ENCODE measurements at regions not wholly inside any gene's neighbourhood (a gene's known extent, or its start where the extent isn't known, plus 50 kb on each side); places are given as distances from the start of the nearest gene placed in this dataset.

DNA sequence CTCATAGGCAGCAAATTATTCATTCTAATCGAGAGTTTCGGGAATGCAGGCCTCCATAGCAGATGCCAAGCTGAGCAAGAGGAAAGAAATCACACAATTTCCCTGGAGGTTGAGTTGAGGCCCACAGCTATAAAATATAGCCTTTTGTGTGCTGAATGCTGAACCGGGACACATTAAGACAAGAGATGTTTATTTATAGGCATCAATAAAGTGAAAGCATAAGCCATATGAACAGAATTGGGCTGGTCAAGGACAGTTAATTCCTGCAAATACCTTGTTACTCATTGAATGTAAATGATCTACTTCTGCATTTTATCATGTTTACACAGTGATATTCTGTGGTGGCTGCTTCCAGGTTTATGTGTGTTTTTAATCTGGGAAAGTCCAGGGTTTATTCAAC, 461.7 kb downstream of the KLF12 start:
- CTCF ChIA-PET: no interaction called here
- H3K27me3 Mint-ChIP-seq: no peaks in the 10 kb centered on the region
- no peaks in the 10 kb centered on the region for H3K4me1 Mint-ChIP-seq
- no peaks in the 10 kb centered on the region for H3K36me3 Mint-ChIP-seq (ENCODE audit: low read depth)
- H3K4me3 Mint-ChIP-seq: no peak overlapping the region
- no peak overlapping the region for H3K27ac Mint-ChIP-seq
- POLR2A ChIA-PET: no interaction called here
- DNase-seq: no peak
- H3K9me3 Mint-ChIP-seq: no peaks in the 10 kb centered on the region

DNA sequence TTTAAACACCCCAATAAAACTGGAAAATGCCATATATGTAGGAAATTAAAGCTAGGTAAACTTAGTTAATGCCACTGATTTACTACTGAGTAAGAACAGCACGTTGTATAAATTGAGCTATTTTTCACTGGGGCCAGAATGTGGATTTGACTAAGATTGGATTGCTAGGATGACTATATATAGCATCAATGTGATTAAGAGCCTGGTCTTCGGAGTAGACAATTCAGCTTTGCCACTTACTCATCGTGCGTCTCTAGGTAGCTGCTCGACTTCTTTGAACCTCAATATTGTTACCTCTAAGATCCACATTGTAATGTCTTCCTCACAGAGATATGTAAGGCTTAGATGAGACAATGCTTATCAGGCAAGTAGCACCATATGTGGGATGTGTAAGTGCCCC, 462.5 kb downstream of the KLF12 start:
- DNase-seq: no peak
- ChIA-PET CTCF (no interaction called here), POLR2A (interaction anchor here (0.6 kb wide), 1 partner anchor 50 kb away, joined by 3 read pairs; no protein-coding TSS in a partner anchor)
- Mint-ChIP-seq H3K36me3 (ENCODE audit: low read depth) (no peaks in the 10 kb centered on the region), H3K9me3 (no peaks in the 10 kb centered on the region), H3K4me3 (no peak overlapping the region), H3K4me1 (no peaks in the 10 kb centered on the region), H3K27ac (no peak overlapping the region), H3K27me3 (no peaks in the 10 kb centered on the region)

DNA sequence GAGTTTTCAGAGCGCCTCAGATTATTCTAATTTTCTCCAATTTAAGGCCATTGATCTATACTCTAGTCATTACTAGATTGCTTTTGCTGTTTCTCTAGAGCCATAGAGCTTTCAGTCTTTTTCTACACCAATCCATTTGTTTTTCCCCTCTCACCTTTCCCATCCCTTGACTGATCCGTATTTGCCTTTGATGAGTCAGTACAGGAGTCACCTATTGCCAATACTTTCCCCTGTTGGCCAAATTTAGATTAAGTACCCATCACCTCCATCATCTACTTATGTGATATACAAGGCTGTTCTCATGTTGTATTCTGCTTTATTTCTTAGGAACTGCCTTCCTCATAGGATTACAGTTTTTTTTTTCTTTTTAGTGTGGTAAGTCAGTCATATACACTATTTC, 463.2 kb downstream of the KLF12 start:
- Mint-ChIP-seq H3K4me1 (no peaks in the 10 kb centered on the region), H3K9me3 (no peaks in the 10 kb centered on the region), H3K27ac (no peak overlapping the region)

DNA sequence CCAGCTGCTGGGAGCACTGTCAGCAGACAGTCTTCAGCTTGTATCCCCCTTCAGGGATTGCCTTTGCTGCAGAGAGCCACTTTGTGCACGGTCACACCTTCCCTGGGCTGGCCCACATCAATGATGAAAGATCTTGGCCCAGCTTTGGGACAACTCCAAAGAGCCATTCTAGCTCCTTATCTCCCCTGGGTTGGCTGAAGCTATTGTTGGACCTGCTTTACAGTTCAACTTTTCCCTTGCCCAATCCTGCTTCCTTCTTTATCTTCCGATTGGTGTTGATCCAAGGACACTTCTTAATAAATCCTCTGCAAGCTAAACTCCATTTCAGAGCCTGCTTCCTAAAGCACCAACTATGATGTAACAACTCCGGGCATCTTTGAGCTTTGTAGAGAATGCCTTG, 466.4 kb downstream of the KLF12 start:
- CTCF ChIA-PET: no interaction called here
- H3K9me3 Mint-ChIP-seq: no peaks in the 10 kb centered on the region
- no peak overlapping the region for H3K4me3 Mint-ChIP-seq
- no peaks in the 10 kb centered on the region for H3K27me3 Mint-ChIP-seq
- DNase-seq: no peak
- peaks cover under 1% of the 10 kb centered on the region for H3K4me1 Mint-ChIP-seq
- no peak overlapping the region for H3K27ac Mint-ChIP-seq
- POLR2A ChIA-PET: no interaction called here
- no peaks in the 10 kb centered on the region for H3K36me3 Mint-ChIP-seq (ENCODE audit: low read depth)

More for the DNA sequence above, 463.2 kb downstream of the KLF12 start:
- no peaks in the 10 kb centered on the region for H3K36me3 Mint-ChIP-seq (ENCODE audit: low read depth)
- ChIA-PET POLR2A (no interaction called here), CTCF (no interaction called here)
- H3K4me3 Mint-ChIP-seq: no peak overlapping the region
- no peaks in the 10 kb centered on the region for H3K27me3 Mint-ChIP-seq
- DNase-seq: no peak

DNA sequence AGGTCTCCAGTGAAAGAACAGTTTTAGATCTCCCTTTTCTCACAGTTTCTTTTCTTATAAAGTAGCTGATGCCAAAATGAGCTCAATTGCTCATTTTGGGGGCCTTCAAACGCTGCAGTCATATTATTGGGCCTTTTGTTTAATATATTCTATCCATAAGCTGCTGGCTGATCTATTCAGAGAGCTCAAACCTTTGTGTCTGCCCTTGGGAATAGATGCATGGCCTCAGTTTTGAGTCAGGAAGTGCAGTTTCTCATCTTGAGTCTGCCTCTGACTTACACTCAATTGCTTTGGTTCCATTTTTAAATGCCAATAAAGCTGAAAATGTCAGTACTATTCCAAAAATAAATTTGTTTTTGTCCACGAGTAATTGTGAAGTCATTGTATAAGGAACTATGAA, 468.9 kb downstream of the KLF12 start:
- Mint-ChIP-seq H3K27me3 (no peaks in the 10 kb centered on the region), H3K4me3 (no peak overlapping the region), H3K9me3 (peaks cover 5% of the 10 kb centered on the region), H3K4me1 (peaks cover 9% of the 10 kb centered on the region), H3K27ac (no peak overlapping the region), H3K36me3 (ENCODE audit: low read depth) (no peaks in the 10 kb centered on the region)
- ChIA-PET CTCF (no interaction called here), POLR2A (no interaction called here)
- DNase-seq: no peak

DNA sequence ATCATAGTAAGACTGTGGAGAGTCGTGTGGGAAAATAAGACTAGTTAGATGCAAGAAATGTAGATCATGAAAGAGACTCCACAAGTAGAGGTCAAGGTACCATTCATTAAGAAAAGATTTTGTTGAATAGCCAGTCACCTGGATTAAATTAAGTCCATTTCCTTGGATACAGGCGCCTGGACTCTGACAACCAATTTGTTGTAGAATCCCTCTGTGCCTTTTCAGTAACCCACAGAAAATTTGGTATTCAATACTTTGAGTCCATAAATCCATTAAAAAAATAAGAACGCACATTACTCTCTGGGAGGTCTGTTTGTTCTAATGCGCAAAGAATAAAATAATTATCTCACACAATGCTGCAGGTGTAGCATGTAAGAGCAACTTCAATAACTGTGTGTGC, 469.4 kb downstream of the KLF12 start:
- no peak overlapping the region for H3K4me3 Mint-ChIP-seq
- H3K9me3 Mint-ChIP-seq: peaks cover 5% of the 10 kb centered on the region
- H3K4me1 Mint-ChIP-seq: peaks cover 9% of the 10 kb centered on the region
- ChIA-PET CTCF (no interaction called here), POLR2A (no interaction called here)
- no peaks in the 10 kb centered on the region for H3K36me3 Mint-ChIP-seq (ENCODE audit: low read depth)
- no peak overlapping the region for H3K27ac Mint-ChIP-seq
- DNase-seq: no peak
- no peaks in the 10 kb centered on the region for H3K27me3 Mint-ChIP-seq

DNA sequence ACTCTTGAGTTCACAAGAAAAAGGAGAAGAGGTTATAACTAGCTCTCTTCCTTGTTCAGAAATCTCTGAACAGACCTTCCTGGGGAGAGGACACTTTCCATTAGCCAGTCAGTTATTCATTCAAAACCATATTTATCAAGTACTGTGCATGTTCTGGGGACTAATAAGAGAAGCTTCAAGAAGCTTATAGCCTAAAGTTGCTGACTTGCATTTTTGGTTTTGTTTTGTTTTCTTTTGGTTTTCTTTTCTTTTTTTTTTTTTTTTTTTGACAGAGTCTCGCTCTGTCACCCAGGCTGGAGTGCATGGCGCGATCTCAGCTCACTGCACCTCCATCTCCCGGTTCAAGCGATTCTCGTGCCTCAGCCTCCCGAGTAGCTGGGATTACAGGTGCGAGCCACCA, 471.4 kb downstream of the KLF12 start:
- Mint-ChIP-seq H3K4me3 (no peak overlapping the region), H3K27me3 (no peaks in the 10 kb centered on the region), H3K9me3 (peaks cover 5% of the 10 kb centered on the region), H3K4me1 (peaks cover 9% of the 10 kb centered on the region), H3K27ac (no peak overlapping the region), H3K36me3 (ENCODE audit: low read depth) (no peaks in the 10 kb centered on the region)
- ChIA-PET CTCF (no interaction called here), POLR2A (no interaction called here)
- DNase-seq: no peak

DNA sequence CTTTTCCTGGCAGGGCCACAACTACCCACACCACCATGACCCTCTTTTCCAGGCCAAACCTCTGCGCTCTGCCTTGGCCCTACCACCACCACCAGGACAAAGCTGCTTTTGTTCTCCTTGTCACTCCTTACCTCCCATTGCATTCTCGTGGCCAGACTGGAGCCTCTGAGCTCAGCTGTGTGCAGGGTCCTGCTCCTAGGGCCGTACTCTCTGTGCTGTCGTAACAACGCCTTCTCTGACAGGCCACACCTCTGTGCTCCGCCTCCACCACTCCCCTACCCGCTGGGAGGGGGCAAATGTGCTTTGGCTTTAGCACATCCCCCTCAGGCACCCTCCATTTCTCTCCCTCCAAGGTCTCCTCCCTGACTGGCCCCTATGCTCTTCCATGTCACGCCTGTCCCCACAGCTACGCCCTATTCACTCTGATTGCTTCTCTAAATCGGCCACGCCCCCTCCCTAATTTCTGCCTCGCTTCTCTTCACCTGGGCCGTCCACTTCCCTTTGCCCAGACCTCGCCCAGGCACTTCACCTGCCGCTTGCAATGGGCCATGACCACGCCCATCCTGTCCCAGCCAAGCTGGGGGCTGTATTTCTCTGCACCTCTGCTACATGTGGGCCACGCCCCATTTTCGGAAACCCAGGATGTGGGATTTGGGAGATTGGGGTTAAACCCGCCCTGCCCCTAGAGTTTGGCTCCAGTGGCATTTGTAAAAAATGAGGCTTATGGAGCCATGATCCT, 472.3 kb downstream of the KLF12 start:
- no peak overlapping the region for H3K4me3 Mint-ChIP-seq
- no peak for DNase-seq
- H3K4me1 Mint-ChIP-seq: peaks cover 9% of the 10 kb centered on the region
- CTCF ChIA-PET: no interaction called here
- H3K9me3 Mint-ChIP-seq: peaks cover 5% of the 10 kb centered on the region
- H3K36me3 Mint-ChIP-seq (ENCODE audit: low read depth): no peaks in the 10 kb centered on the region
- no peaks in the 10 kb centered on the region for H3K27me3 Mint-ChIP-seq
- no peak overlapping the region for H3K27ac Mint-ChIP-seq
- POLR2A ChIA-PET: no interaction called here

DNA sequence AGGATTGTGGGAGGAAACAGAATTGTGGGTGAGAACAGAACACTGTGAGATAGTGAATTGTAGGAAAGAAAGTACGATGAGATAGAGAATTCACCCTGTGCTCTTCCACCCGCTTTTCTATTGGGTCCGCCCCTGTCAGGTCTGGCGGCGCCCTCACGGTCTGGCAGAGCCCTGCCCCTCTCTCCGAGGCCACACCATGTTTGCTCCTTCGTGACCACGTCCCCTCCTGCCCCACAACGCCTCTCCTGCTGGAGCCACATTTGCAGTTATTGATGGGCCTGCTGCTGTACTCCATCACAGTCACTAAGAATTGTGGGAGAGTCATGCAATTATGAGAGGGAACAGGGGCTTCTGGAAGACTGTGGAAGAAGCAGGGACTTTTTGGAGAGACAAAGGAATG, 473.1 kb downstream of the KLF12 start:
- POLR2A ChIA-PET: no interaction called here
- no peak for DNase-seq
- Mint-ChIP-seq H3K27ac (no peak overlapping the region), H3K36me3 (ENCODE audit: low read depth) (no peaks in the 10 kb centered on the region), H3K9me3 (peaks cover 5% of the 10 kb centered on the region), H3K4me1 (peaks cover 9% of the 10 kb centered on the region), H3K4me3 (no peak overlapping the region), H3K27me3 (no peaks in the 10 kb centered on the region)
- CTCF ChIA-PET: no interaction called here

DNA sequence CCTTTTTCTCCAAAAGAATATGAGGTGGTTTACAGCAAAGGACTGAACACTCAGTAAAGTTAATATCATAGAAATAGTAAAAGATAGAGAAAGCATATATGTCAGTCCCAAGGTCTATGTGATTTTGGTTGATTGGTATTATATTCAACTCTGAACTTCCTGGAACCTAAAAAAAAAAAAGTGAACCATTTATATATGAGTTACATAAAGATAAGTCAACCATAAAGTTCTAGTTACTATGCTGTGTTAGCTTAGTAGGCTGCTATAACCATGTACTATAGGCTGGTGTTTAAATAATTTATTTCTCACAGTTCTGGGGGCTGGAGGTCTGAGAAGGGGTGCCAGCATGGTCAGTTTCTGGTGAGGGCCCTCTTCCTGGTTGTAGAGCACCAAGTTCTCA, 475.6 kb downstream of the KLF12 start:
- Mint-ChIP-seq H3K4me3 (no peak overlapping the region), H3K27me3 (no peaks in the 10 kb centered on the region), H3K4me1 (peaks cover 9% of the 10 kb centered on the region), H3K36me3 (ENCODE audit: low read depth) (no peaks in the 10 kb centered on the region), H3K27ac (no peak overlapping the region), H3K9me3 (peaks cover 5% of the 10 kb centered on the region)
- CTCF ChIA-PET: no interaction called here
- POLR2A ChIA-PET: no interaction called here
- DNase-seq: no peak

DNA sequence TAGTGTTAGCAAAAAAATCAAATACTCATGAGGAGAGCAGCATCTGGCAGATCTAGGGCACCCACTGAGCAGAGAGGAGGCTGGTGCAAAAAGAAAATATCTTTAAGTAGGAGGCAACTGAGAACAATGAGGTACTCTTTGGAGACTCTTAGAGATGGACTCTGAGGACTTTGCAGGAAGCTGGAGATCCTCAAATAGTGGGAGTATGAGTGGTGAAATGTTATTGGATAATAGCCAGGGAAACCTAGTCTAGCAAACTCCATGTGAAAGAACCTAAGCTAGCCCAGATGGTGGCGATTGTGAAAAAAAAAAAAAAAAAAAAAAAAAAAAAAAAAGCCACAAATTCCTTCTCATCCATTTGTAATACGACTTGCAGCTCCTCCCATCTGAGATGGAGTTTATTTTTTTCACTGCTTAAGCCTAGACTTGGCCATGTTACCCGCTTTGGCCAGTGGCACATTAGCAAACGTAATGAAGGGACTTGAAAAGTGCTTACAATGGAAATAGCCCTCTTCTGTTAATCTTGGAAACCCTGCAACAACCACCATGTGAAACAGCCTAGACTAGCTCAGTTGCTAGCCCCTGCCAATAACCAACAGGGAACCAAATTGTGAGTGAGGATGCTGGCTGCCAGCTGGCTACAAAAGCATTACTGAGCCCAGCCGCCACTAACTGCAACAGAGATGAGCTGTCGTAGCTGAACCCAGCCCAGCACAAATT, 476.2 kb downstream of the KLF12 start:
- CTCF ChIA-PET: interaction anchor here (0.7 kb wide), 1 partner anchor 9 kb away, joined by 3 read pairs; no protein-coding TSS in a partner anchor
- no peak for DNase-seq
- POLR2A ChIA-PET: no interaction called here

DNA sequence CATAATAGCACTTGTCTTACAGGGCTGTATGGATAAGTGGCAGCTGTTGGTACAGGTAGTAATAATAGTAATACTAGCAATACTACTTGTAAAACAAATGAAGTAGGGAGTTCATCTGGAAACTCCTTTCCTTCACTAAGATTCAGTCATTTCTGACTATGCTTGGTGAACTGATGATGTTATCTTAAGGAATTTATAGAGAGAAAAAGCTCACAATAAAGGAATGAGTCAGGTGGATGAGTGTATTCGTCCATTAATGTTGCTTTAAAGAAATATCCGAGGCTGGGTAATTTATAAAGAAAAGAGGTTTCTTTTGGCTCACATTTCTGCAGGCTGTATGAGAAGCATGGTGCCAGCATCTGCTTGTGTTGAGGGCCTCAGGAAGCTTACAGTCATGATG, 477.3 kb downstream of the KLF12 start:
- Mint-ChIP-seq H3K4me1 (peaks cover 2% of the 10 kb centered on the region), H3K27ac (no peak overlapping the region), H3K9me3 (peaks cover 2% of the 10 kb centered on the region), H3K27me3 (no peaks in the 10 kb centered on the region), H3K36me3 (ENCODE audit: low read depth) (no peaks in the 10 kb centered on the region), H3K4me3 (no peak overlapping the region)
- no peak for DNase-seq
- ChIA-PET POLR2A (no interaction called here), CTCF (no interaction called here)

More for the DNA sequence above, 476.2 kb downstream of the KLF12 start:
- H3K4me1 Mint-ChIP-seq: peaks cover 9% of the 10 kb centered on the region
- H3K27ac Mint-ChIP-seq: no peak overlapping the region
- H3K4me3 Mint-ChIP-seq: no peak overlapping the region
- H3K27me3 Mint-ChIP-seq: no peaks in the 10 kb centered on the region
- H3K36me3 Mint-ChIP-seq (ENCODE audit: low read depth): no peaks in the 10 kb centered on the region
- H3K9me3 Mint-ChIP-seq: peaks cover 5% of the 10 kb centered on the region

DNA sequence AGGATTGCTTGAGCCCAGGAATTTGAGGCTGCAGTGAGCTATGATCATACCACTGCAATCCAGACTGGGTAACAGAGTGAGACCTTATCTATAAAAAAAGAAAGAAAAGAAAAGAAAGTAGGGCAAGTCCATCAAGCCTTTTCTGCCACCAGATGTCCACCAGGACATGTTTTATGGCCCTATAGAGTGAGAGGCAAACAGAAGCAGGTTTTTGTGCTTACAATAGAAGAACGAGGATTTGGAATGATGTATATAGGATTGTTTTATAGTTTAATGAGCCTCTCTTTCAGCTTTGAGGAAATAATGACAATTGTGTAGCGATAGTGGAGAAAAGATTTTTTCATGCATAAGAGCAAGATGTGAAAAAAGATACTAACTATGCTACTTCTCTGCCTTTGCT, 480.5 kb downstream of the KLF12 start:
- ChIA-PET CTCF (interaction anchor here (0.6 kb wide), 1 partner anchor 340 kb away, joined by 3 read pairs; no protein-coding TSS in a partner anchor), POLR2A (no interaction called here)
- no peak for DNase-seq
- H3K27ac Mint-ChIP-seq: no peak overlapping the region
- H3K4me3 Mint-ChIP-seq: no peak overlapping the region
- H3K4me1 Mint-ChIP-seq: no peaks in the 10 kb centered on the region
- no peaks in the 10 kb centered on the region for H3K9me3 Mint-ChIP-seq
- H3K27me3 Mint-ChIP-seq: no peaks in the 10 kb centered on the region
- H3K36me3 Mint-ChIP-seq (ENCODE audit: low read depth): no peaks in the 10 kb centered on the region

DNA sequence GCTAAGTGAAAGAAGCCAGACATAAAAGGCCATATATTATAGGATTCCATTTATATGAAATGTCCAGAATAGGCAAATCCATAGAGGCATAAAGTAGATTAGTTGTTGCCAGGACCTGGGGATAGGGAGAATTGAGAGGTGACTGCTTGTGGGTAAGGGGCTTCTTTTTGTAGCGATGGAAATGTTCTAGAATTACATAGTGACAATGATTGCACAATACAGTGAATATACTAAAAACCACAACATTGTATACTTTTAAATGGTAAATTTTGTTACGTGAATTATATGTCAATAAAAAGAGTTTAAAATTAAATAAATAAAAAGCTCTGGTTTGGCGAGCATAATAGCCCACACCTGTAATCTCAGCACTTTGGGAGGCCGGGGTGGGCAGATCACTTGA, 486.8 kb downstream of the KLF12 start:
- no peak overlapping the region for H3K4me3 Mint-ChIP-seq
- no peaks in the 10 kb centered on the region for H3K36me3 Mint-ChIP-seq (ENCODE audit: low read depth)
- no peak for DNase-seq
- no peaks in the 10 kb centered on the region for H3K27me3 Mint-ChIP-seq
- no peaks in the 10 kb centered on the region for H3K4me1 Mint-ChIP-seq
- POLR2A ChIA-PET: no interaction called here
- CTCF ChIA-PET: no interaction called here
- H3K27ac Mint-ChIP-seq: no peak overlapping the region
- H3K9me3 Mint-ChIP-seq: peaks cover 8% of the 10 kb centered on the region
